CD4-positive, alpha-beta memory T cell (primary cell): ENCODE measurements at regions not wholly inside any gene's neighbourhood (a gene's known extent, or its start where the extent isn't known, plus 50 kb on each side); places are given as distances from the start of the nearest gene placed in this dataset.
A peak's percentile ranks its signal among the peaks of the same experiment; 100 is the strongest.
"Not testable (repeated sequence)": the region's sequence is repeated elsewhere in the genome, so short reads cannot be mapped to it uniquely, and the experiment has no call there.

ENCODE experiments used
- CTCF ChIA-PET: fragments of 350-600 bp; sonication (Branson Sonifier 250); formaldehyde crosslinking; loops from one replicate; lab custom pipeline; 2021; ENCODE audit warnings: inconsistent platforms; ENCODE audit not compliant: partially characterized antibody; lab: Charles Lee
- POLR2A ChIA-PET: fragments of 350-600 bp; sonication (Branson Sonifier 250); formaldehyde crosslinking; loops from one replicate; lab custom pipeline; 2021; ENCODE audit not compliant: partially characterized antibody; lab: Charles Lee
- DNase-seq, 5 donors: peaks; one replicate each; pipeline versions ENCODE4 v3.0.0 to v3.0.0-alpha.2; 2020 to 2022; ENCODE audit warnings: mixed read lengths in 1 of 5
- H3K27ac ChIP-seq: one replicate; pipeline ENCODE4 v1.7.0; 2013; ENCODE audit warnings: low read depth, low read length
- H3K27me3 ChIP-seq: 2 replicates; pipeline ENCODE4 v1.7.0; 2013; ENCODE audit warnings: mild to moderate bottlenecking, low read length, moderate library complexity; ENCODE audit not compliant: insufficient read depth
- H3K36me3 ChIP-seq: 2 replicates; pipeline ENCODE4 v1.7.0; 2013; ENCODE audit warnings: mild to moderate bottlenecking, low read length, moderate library complexity; ENCODE audit not compliant: insufficient read depth
- H3K4me1 ChIP-seq: 2 replicates; pipeline ENCODE4 v1.7.0; 2013; ENCODE audit warnings: mild to moderate bottlenecking, low read length, moderate library complexity; ENCODE audit not compliant: insufficient read depth
- H3K4me3 ChIP-seq, 2 donors: one replicate each; pipeline ENCODE4 v1.7.0; 2013; ENCODE audit warnings: low read length in 2 of 2, mild to moderate bottlenecking in 1 of 2
- H3K9me3 ChIP-seq, 2 donors: one replicate each; pipeline ENCODE4 v1.7.0; 2013; ENCODE audit warnings: low read length in 2 of 2, control low read depth in 1 of 2; ENCODE audit not compliant: control insufficient read depth in 1 of 2
- H3K27ac Mint-ChIP-seq, 7 donors: one replicate each; pipeline ENCODE4 v1.8.0; 2020 to 2021; ENCODE audit warnings: mixed read lengths in 7 of 7, mild to moderate bottlenecking in 6 of 7, inconsistent platforms in 3 of 7, moderate library complexity in 3 of 7
- H3K27me3 Mint-ChIP-seq, 2 donors: one replicate each; pipeline ENCODE4 v1.8.0; 2020 to 2021; ENCODE audit warnings: mixed read lengths in 2 of 2
- H3K36me3 Mint-ChIP-seq, 2 donors: one replicate each; pipeline ENCODE4 v1.8.0; 2020 to 2021; ENCODE audit warnings: mixed read lengths in 2 of 2, inconsistent platforms in 1 of 2, mild to moderate bottlenecking in 1 of 2
- H3K4me1 Mint-ChIP-seq, 4 donors: one replicate each; pipeline ENCODE4 v1.8.0; 2020 to 2021; ENCODE audit warnings: mixed read lengths in 4 of 4, mild to moderate bottlenecking in 1 of 4
- H3K4me3 Mint-ChIP-seq, 8 donors: one replicate each; pipeline ENCODE4 v1.8.0; 2020 to 2021; ENCODE audit warnings: mixed read lengths in 8 of 8, mild to moderate bottlenecking in 7 of 8, moderate library complexity in 6 of 8, inconsistent platforms in 3 of 8
- H3K9me3 Mint-ChIP-seq, 8 donors: one replicate each; pipeline ENCODE4 v1.8.0; 2020 to 2021; ENCODE audit warnings: mixed read lengths in 8 of 8, mild to moderate bottlenecking in 5 of 8, inconsistent platforms in 3 of 8, moderate library complexity in 1 of 8
- intact Hi-C: fragments of 100-400 bp; cut with micrococcal nuclease; formaldehyde crosslinking; loops from one replicate; pipeline ENCODE4 v1.15.1; 2023

DNA sequence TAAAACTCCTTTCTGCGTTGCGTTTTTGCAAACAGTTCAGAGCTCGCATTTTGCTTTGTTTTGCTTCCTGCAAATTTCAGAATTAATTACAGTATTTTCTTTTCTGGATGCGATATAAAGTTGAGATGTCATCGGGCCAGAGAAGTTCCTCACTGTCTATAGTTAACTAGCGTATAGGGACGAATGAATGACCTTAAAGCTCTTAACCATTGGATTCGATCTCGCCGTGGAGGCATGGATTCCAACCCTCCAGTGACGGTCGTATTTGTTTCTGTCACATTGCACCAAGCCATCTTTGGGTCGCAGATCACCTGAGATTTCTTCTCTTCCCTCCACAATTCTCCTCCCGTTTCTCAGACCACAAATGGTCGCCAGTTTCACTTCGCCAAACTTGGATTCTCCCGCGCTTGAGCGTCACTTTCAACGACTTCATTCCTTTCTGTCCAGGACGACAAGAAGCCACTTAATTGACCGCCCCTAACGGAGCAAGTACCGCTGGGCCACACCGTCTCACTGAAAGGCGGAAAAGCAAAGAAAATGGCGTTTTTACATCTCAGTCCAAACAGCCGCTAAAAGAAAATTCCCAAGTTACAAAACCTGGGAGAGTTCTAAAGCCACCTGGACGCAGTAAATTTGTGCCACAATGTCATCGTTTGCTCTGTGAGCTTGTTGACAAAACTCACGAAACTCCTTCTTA, 85.3 kb upstream of the ZNF184 start:
- no peak for DNase-seq
- peaks cover 39% of the 10 kb centered on the region for H3K27me3 ChIP-seq
- no peak overlapping the region for H3K4me3 ChIP-seq
- H3K36me3 Mint-ChIP-seq, result peaks cover 2 to 7% of the 10 kb centered on the region in 2 donors
- peaks cover 4 to 18% (median 9%) of the 10 kb centered on the region in 4 donors for H3K4me1 Mint-ChIP-seq
- H3K4me1 ChIP-seq, result no peaks in the 10 kb centered on the region
- H3K27me3 Mint-ChIP-seq, result peaks cover 66 to 67% of the 10 kb centered on the region in 2 donors
- H3K36me3 ChIP-seq, result no peaks in the 10 kb centered on the region
- peaks cover 2 to 41% (median 17%) of the 10 kb centered on the region in 8 donors for H3K9me3 Mint-ChIP-seq
- POLR2A ChIA-PET, result no interaction called here
- CTCF ChIA-PET, result no interaction called here
- no peak overlapping the region for H3K27ac ChIP-seq
- intact Hi-C loops, result loop anchor here (10.0 kb wide), 1 partner anchor 273 kb away; no protein-coding TSS in a partner anchor
- H3K4me3 Mint-ChIP-seq, result peak overlapping the region in 6 of 8 donors; percentile 16 to 73 (median 47)
- peak overlapping the region in 3 of 7 donors; percentile 19 to 70 (median 60) for H3K27ac Mint-ChIP-seq
- H3K9me3 ChIP-seq, result no peaks in the 10 kb centered on the region

DNA sequence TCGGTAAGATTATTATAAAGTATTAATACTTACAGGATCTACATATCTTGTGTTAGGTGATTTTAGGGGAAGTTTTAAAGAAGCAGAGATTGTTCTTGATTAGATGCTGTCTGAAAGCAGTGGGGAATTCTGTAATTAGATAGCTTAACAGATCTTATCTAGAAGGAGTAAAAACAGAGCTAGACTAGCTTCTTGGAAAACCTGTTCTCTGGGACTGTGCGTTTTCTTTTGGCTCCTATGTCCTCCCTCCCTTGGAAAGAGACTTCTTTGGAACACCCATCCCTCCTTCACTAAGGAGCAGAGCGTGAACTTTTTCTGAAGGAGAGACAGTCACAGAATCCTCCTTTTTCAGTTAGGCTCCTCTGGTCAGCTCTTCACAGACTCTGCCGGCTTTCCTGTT, 83.5 kb upstream of the ZNF184 start:
- H3K27me3 ChIP-seq, result peaks cover 40% of the 10 kb centered on the region
- POLR2A ChIA-PET, result no interaction called here
- Mint-ChIP-seq H3K27me3 (peaks cover 67 to 69% of the 10 kb centered on the region in 2 donors), H3K9me3 (peaks cover 0 to 56% (median 25%) of the 10 kb centered on the region in 8 donors), H3K27ac (no peak overlapping the region), H3K4me1 (peaks cover 4 to 21% (median 9%) of the 10 kb centered on the region in 4 donors), H3K36me3 (peaks cover 3 to 7% of the 10 kb centered on the region in 2 donors), H3K4me3 (no peak overlapping the region)
- no peak overlapping the region for H3K4me3 ChIP-seq
- H3K27ac ChIP-seq, result no peak overlapping the region
- H3K9me3 ChIP-seq, result no peaks in the 10 kb centered on the region
- no peak for DNase-seq
- no peaks in the 10 kb centered on the region for H3K4me1 ChIP-seq
- CTCF ChIA-PET, result no interaction called here
- intact Hi-C loops, result loop anchor here (10.0 kb wide), 1 partner anchor 272 kb away; no protein-coding TSS in a partner anchor
- H3K36me3 ChIP-seq, result no peaks in the 10 kb centered on the region

- Mint-ChIP-seq H3K4me3 (peak overlapping the region in 3 of 8 donors; percentile 2 to 20 (median 5)), H3K27ac (peak overlapping the region in 2 of 7 donors; percentile 35 to 53), H3K4me1 (peaks cover 3 to 16% (median 6%) of the 10 kb centered on the region in 4 donors), H3K27me3 (peaks cover 59 to 61% of the 10 kb centered on the region in 2 donors), H3K36me3 (peaks cover 0 to 3% of the 10 kb centered on the region in 2 donors), H3K9me3 (peaks cover 0 to 67% (median 26%) of the 10 kb centered on the region in 8 donors)
- Histone ChIP-seq H3K36me3 (no peaks in the 10 kb centered on the region), H3K9me3 (no peaks in the 10 kb centered on the region), H3K27me3 (peaks cover 46% of the 10 kb centered on the region), H3K27ac (no peak overlapping the region), H3K4me1 (no peaks in the 10 kb centered on the region), H3K4me3 (no peak overlapping the region)
- intact Hi-C loops, result loop anchor here (10.0 kb wide), 1 partner anchor 269 kb away; no protein-coding TSS in a partner anchor
- CTCF ChIA-PET, result no interaction called here
- POLR2A ChIA-PET, result interaction anchor here (1.0 kb wide), 1 partner anchor 80 kb away, joined by 3 read pairs; the partner anchor contains the start of gene ZNF184
- DNase-seq, result no peak
Observed at GRCh38 chr6:27553123-27553904, 80.4 kb upstream of the ZNF184 start.

- Mint-ChIP-seq H3K4me3 (peak overlapping the region in 1 of 8 donors; percentile 25), H3K9me3 (peaks cover 0 to 69% (median 39%) of the 10 kb centered on the region in 8 donors), H3K27me3 (peaks cover 60 to 64% of the 10 kb centered on the region in 2 donors), H3K4me1 (peaks cover 0 to 9% (median 3%) of the 10 kb centered on the region in 4 donors), H3K27ac (no peak overlapping the region), H3K36me3 (peaks cover 0 to 3% of the 10 kb centered on the region in 2 donors)
- H3K4me3 ChIP-seq, result no peak overlapping the region
- POLR2A ChIA-PET, result no interaction called here
- DNase-seq, result no peak
- no peaks in the 10 kb centered on the region for H3K9me3 ChIP-seq
- no peaks in the 10 kb centered on the region for H3K36me3 ChIP-seq
- H3K27me3 ChIP-seq, result peaks cover 52% of the 10 kb centered on the region
- intact Hi-C loops, result loop anchor here (10.0 kb wide), 1 partner anchor 267 kb away; no protein-coding TSS in a partner anchor
- CTCF ChIA-PET, result no interaction called here
- no peak overlapping the region for H3K27ac ChIP-seq
- H3K4me1 ChIP-seq, result no peaks in the 10 kb centered on the region
Observed at GRCh38 chr6:27551607-27552006, 78.7 kb upstream of the ZNF184 start.

GRCh38 chr6:27550692-27551091, 77.8 kb upstream of the ZNF184 start:
- intact Hi-C loops, result loop anchor here (10.0 kb wide), 1 partner anchor 266 kb away; no protein-coding TSS in a partner anchor
- Mint-ChIP-seq H3K27me3 (peaks cover 61 to 67% of the 10 kb centered on the region in 2 donors), H3K4me3 (no peak overlapping the region), H3K4me1 (peaks cover 0 to 11% (median 3%) of the 10 kb centered on the region in 4 donors), H3K36me3 (peaks cover 0 to 3% of the 10 kb centered on the region in 2 donors), H3K27ac (no peak overlapping the region), H3K9me3 (peaks cover 1 to 69% (median 44%) of the 10 kb centered on the region in 8 donors)
- DNase-seq, result no peak
- CTCF ChIA-PET, result no interaction called here
- Histone ChIP-seq H3K27me3 (peaks cover 58% of the 10 kb centered on the region), H3K27ac (no peak overlapping the region), H3K36me3 (no peaks in the 10 kb centered on the region), H3K4me1 (peaks cover 3% of the 10 kb centered on the region), H3K4me3 (no peak overlapping the region), H3K9me3 (no peaks in the 10 kb centered on the region)
- POLR2A ChIA-PET, result no interaction called here

- H3K36me3 Mint-ChIP-seq, DNase-seq, H3K4me3 Mint-ChIP-seq, H3K36me3 ChIP-seq, H3K27ac ChIP-seq, H3K4me3 ChIP-seq, CTCF ChIA-PET, H3K27ac Mint-ChIP-seq, POLR2A ChIA-PET, H3K9me3 ChIP-seq: not testable (repeated sequence)
- H3K9me3 Mint-ChIP-seq, result peaks cover 2 to 80% (median 55%) of the 10 kb centered on the region in 8 donors
- H3K4me1 Mint-ChIP-seq, result peaks cover 0 to 23% (median 13%) of the 10 kb centered on the region in 4 donors
- peaks cover 14% of the 10 kb centered on the region for H3K4me1 ChIP-seq
- peaks cover 72% of the 10 kb centered on the region for H3K27me3 ChIP-seq
- intact Hi-C loops, result loop anchor here (10.0 kb wide), 1 partner anchor 126 kb away; no protein-coding TSS in a partner anchor
- peaks cover 73 to 81% of the 10 kb centered on the region in 2 donors for H3K27me3 Mint-ChIP-seq
Observed at GRCh38 chr6:27549241-27549598, 76.3 kb upstream of the ZNF184 start.
